ES-I3 (cell line): ENCODE measurements at regions not wholly inside any gene's neighbourhood (a gene's known extent, or its start where the extent isn't known, plus 50 kb on each side); places are given as distances from the start of the nearest gene placed in this dataset.

Experiments used
- H3K36me3 ChIP-seq: 2 replicates; pipeline ENCODE4 v1.6.1; 2013; ENCODE audit warnings: mild to moderate bottlenecking, low read length, control low read depth, moderate library complexity; ENCODE audit not compliant: insufficient read depth
- H3K4me1 ChIP-seq: 2 replicates; pipeline ENCODE4 v1.6.1; 2013; ENCODE audit warnings: mild to moderate bottlenecking, control low read depth, low read length; ENCODE audit not compliant: insufficient read depth
- H3K9ac ChIP-seq: 2 replicates; pipeline ENCODE4 v1.6.1; 2013; ENCODE audit warnings: low read depth, mild to moderate bottlenecking, low read length, moderate library complexity
- H3K9me3 ChIP-seq: 2 replicates; pipeline ENCODE4 v1.6.1; 2013; ENCODE audit warnings: mild to moderate bottlenecking, low read length, moderate library complexity; ENCODE audit not compliant: control insufficient read depth, insufficient read depth

DNA sequence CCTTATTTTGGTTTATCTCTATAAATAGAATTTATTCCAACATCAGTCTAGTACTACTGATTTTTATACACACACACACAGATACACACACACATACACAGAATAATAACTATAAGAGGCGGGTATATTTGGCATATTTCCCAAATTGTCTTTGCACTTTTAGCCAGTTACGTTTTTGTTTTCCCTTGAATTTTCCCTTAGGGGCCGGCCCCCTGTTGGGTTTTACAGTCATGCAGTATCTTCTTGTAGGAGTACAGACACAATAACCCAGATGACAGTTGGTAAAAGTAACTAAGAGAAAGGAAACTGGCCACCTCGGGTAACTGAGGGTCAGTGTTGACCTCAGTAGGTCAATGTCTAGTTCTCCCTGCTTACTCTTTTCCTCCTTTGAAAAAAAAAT, 50.9 kb downstream of the DISP1 start:
- H3K9me3 ChIP-seq: no peaks in the 10 kb centered on the region
- H3K36me3 ChIP-seq: no peaks in the 10 kb centered on the region
- H3K9ac ChIP-seq: no peak overlapping the region
- peaks cover 6% of the 10 kb centered on the region; the same call in 1 of the 2 replicates for H3K4me1 ChIP-seq

DNA sequence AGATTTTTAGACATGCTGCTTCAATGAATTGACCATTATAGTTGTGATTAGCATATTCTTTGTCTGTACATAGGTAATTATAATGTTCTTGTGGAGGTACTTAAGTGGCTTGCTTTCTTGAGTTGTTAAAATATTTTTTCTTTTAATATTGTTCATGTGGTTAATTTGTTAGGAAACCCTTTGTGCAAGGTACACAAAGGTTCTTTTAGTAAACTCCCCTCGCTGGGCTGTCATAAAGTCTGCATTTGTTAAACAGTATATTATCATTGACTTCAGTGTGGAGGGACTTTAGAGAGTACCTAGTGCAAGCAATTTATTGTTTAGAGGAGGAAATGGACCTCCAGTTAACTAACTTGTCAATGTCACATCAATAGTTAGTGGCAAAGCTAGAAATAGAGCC, 52.5 kb downstream of the DISP1 start:
- H3K9me3 ChIP-seq: no peaks in the 10 kb centered on the region
- no peak overlapping the region for H3K9ac ChIP-seq
- peaks cover 6% of the 10 kb centered on the region; the same call in 1 of the 2 replicates for H3K4me1 ChIP-seq
- H3K36me3 ChIP-seq: no peaks in the 10 kb centered on the region

DNA sequence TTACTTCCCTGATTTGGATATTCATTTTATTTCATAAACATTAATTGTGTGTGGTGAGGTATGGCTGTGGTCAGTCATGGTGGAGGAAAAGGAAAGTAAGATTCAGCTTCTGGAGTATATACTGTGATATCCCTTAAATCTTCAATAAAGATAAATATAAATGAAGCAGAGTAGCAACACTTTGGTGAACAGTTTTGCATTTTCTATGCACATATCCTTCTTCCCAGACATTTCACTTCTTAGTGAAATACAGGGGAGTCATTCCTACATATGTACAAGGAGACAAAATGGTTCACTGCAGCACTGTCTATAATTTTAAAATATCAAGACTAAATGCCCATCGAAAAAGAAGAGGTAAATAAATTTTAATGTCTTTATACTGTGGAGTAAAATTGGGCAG, 61.3 kb downstream of the DISP1 start:
- Histone ChIP-seq H3K9ac (no peak overlapping the region), H3K4me1 (no peaks in the 10 kb centered on the region), H3K9me3 (no peaks in the 10 kb centered on the region), H3K36me3 (no peaks in the 10 kb centered on the region)

DNA sequence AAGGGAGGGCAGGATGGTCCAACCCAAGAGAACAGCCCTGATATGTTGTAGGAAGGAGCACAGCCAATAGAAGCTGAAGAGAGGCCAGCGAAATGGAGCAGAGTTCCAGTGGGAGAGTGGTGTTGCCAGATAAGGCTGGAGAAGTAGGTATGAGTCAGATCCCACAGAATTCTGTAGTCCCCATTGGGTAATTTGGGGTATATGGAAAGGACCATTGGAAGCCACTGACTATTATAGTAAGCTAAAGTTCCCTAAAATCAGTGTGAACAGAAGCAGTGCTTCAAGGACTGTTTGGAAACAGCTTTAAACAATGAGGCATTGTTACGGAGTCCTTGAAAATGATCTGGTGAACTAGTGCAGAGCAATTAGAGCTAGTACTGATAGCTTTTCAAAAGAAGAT, 63.0 kb downstream of the DISP1 start:
- Histone ChIP-seq H3K9me3 (no peaks in the 10 kb centered on the region), H3K9ac (no peak overlapping the region), H3K4me1 (no peaks in the 10 kb centered on the region), H3K36me3 (no peaks in the 10 kb centered on the region)

DNA sequence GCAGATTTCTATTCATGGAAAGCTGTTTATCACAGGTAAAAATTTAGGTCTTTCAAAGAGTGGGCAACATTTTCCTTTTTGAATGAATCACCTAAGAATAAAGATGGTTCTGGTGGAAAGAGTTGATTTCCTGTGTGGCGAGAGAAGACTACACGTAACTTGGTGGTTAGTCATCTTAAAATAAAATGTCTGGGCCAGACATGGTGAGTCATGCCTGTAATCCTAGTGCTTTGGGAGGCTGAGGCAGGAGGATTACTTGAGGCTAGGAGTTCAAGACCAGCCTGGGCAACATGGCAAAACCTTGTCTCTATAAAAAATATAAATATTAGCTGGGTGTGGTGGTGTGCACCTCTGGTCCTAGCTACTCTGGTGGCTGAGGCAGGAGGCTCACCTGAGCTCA, 65.7 kb downstream of the DISP1 start:
- H3K9me3 ChIP-seq: no peaks in the 10 kb centered on the region
- no peaks in the 10 kb centered on the region for H3K4me1 ChIP-seq
- H3K9ac ChIP-seq: no peak overlapping the region
- H3K36me3 ChIP-seq: no peaks in the 10 kb centered on the region

DNA sequence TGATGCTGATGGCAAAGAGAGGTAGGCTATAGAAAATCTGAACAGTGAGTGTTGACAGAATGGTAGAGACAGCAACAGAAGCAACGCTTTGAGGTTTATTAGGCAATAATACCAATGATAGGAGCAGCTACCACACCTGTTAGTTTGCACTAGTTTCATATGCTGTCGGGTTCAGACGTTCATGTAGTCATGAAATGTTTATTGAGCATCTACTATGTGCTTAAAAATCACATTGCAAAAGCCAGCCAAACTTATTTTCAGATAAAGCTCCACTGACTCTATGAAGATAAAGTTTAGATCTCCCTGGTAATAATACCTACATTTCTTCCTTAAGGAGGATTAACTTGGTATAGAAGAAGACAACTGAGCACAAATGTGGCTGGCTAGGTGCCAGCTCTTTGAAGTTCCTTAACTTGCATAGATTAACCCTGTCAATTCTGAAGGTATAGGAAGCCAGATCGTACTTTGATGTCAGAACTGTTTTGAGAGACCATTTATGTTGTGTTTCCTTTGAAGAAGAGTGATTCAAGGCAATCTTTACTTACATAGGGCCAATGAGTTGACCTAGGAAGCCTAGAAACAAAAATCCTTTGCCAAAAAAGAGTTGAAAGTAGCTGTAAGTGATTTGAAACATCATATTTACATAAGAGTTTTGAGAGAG, 71.5 kb downstream of the DISP1 start:
- Histone ChIP-seq H3K4me1 (peaks cover 6% of the 10 kb centered on the region; the same call in 1 of the 2 replicates), H3K36me3 (no peaks in the 10 kb centered on the region), H3K9ac (no peak overlapping the region), H3K9me3 (no peaks in the 10 kb centered on the region)

DNA sequence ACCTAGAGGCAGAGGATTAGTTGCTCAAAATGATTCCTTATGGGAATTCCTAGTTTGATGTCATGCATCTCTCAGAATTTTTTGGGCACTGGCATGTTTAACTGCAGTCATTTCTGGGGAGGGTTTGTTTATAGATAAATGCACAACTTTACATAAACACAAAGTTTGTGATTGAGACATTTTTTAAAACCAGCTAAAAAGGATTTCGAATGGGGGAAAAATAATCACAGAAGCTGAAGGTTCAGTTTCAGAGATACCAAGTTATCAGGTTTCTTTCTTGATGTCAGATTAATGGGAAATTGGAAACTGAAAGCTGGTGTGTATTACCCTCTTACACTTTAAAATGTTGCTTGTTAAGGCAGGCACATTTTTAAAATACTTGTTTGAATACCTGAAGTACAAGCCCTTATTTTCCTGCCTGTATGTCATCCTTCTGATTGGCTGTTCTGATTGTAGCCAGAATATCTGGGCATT, 72.1 kb downstream of the DISP1 start:
- Histone ChIP-seq H3K9ac (no peak overlapping the region), H3K4me1 (peaks cover 6% of the 10 kb centered on the region; the same call in 1 of the 2 replicates), H3K9me3 (no peaks in the 10 kb centered on the region)

DNA sequence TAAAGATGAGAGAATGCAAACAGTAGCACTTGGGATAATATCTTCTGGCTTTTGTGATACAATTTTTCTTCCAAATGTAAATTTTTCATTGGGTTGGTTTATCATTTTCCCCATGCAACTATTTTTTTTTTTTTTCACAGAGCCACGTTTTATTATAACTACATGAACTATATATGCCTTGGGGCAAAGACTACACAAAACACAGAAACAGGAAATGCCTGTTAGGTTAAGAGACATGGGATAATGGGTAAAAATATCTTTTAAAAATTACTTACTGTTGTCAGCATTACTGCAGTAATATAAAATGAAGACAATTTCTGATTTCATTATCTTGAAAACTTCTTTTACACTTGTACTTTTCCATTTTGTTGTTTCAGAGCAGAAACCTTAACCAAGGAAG, 74.6 kb downstream of the DISP1 start:
- Histone ChIP-seq H3K9me3 (no peaks in the 10 kb centered on the region), H3K4me1 (peaks cover 6% of the 10 kb centered on the region; the same call in 1 of the 2 replicates), H3K9ac (no peak overlapping the region)

More for the DNA sequence above, 72.1 kb downstream of the DISP1 start:
- H3K36me3 ChIP-seq: no peaks in the 10 kb centered on the region

DNA sequence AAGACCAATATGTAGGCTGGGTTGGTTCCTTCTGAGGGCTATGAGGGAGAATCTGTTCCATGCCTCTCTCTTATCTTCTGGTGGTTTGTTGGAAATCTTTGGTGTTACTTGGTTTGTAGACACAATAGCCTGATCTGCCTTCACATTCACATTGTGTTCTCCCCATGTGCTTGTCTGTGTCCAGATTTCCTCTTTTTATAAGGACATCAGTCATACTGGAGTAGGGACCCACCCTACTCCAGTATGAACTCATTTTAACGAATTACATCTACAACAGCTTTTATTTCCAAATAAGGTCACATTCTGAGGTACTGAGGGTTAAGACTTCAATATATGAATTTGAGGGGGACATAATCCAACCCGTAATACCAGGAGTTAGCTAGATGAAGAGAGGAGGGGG, 75.9 kb downstream of the DISP1 start:
- Histone ChIP-seq H3K36me3 (no peaks in the 10 kb centered on the region), H3K9ac (no peak overlapping the region), H3K4me1 (peaks cover 6% of the 10 kb centered on the region; the same call in 1 of the 2 replicates), H3K9me3 (no peaks in the 10 kb centered on the region)

More for the DNA sequence above, 74.6 kb downstream of the DISP1 start:
- no peaks in the 10 kb centered on the region for H3K36me3 ChIP-seq

DNA sequence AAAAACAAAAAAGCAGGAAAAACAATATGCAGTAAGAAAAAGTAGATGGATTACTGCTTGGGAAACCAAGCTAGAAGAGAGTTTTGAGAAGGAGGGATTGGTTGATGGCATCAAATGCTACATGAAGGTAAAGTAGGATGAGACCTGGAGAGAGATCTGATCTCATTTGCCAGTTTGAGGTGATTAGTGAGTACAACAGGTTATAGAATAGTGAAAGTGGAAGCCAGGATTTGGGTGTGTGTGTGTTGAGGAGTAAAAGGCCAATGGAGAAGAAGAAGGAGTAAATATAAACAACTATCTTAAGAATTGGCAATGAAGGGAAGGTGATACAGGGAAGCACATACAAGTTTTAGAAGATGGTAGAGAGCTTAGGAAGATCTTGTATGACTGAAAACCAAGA, 76.7 kb downstream of the DISP1 start:
- Histone ChIP-seq H3K4me1 (peaks cover 6% of the 10 kb centered on the region; the same call in 1 of the 2 replicates), H3K9me3 (no peaks in the 10 kb centered on the region), H3K9ac (no peak overlapping the region), H3K36me3 (no peaks in the 10 kb centered on the region)

DNA sequence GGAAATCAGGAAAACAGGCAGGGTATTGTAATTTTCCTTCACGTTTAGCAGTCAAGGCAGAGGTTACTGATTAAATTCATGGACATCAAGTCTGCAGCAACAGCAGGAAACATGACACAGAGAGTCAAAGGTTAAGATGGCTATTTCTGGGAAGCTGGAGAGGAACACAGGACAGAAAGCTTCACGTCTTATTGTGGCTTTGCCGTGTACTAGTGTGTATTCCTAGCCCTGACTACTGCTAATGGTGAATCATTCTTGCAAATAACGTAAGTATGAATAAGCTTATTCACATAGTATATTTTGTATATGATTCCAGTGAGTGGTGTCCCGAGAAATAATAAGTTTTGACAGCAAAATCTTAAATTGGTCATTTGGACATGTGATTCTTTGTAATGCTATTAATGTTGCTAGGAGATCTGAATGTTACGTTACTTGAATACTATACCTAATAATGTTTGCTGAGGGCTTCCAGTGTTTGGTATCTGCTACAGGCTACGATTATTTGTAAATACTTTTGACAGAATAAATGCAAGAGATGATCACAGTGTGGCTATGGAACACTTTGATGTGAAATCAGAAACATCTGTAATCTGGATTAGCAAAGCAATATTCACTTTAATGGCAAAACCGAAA, 77.4 kb downstream of the DISP1 start:
- no peaks in the 10 kb centered on the region for H3K9me3 ChIP-seq
- H3K4me1 ChIP-seq: peaks cover 6% of the 10 kb centered on the region; the same call in 1 of the 2 replicates
- no peaks in the 10 kb centered on the region for H3K36me3 ChIP-seq
- no peak overlapping the region for H3K9ac ChIP-seq

DNA sequence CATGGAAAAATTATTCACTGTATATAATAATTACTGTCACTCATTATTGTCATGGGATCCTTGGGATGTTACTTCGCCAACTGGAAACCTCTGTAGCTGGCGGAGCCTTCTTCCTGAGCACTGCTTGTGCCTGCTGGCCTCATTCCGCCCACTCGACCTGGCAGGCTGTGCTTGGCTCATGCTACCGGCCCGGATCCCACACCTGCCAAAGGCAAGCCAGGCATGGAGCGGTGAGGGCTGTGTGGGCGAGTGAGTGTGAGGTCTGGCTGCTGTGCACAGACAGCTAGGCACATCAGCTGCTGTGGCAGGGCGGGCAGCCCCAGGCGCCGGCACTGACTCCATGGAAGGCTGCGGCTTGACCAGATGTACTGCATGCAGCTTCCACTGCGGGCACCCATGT, 78.4 kb downstream of the DISP1 start:
- no peaks in the 10 kb centered on the region for H3K36me3 ChIP-seq
- no peaks in the 10 kb centered on the region for H3K9me3 ChIP-seq
- H3K9ac ChIP-seq: no peak overlapping the region
- H3K4me1 ChIP-seq: peaks cover 6% of the 10 kb centered on the region; the same call in 1 of the 2 replicates

DNA sequence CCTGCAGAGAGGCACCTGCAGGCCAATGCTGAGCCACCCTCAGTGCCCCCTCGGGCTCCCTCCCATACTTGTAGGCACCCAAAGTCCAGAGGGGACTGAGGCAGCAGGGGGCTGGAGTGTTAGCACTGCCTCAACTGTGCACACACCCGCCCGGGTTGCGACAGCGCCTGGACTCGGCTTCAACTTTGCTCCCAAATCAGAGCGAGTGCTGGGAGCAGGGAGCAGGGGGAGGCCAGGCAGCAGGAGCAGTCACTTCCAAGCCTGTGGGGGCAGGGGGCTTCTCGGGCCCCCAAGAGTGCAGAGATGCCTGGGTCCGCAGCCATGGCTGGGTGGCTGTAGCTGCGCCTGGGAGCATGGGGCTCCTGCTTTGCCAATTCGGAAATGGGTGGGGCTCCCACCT, 79.5 kb downstream of the DISP1 start:
- H3K9ac ChIP-seq: no peak overlapping the region
- H3K36me3 ChIP-seq: no peaks in the 10 kb centered on the region
- peaks cover 3% of the 10 kb centered on the region; the same call in 1 of the 2 replicates for H3K4me1 ChIP-seq
- no peaks in the 10 kb centered on the region for H3K9me3 ChIP-seq

DNA sequence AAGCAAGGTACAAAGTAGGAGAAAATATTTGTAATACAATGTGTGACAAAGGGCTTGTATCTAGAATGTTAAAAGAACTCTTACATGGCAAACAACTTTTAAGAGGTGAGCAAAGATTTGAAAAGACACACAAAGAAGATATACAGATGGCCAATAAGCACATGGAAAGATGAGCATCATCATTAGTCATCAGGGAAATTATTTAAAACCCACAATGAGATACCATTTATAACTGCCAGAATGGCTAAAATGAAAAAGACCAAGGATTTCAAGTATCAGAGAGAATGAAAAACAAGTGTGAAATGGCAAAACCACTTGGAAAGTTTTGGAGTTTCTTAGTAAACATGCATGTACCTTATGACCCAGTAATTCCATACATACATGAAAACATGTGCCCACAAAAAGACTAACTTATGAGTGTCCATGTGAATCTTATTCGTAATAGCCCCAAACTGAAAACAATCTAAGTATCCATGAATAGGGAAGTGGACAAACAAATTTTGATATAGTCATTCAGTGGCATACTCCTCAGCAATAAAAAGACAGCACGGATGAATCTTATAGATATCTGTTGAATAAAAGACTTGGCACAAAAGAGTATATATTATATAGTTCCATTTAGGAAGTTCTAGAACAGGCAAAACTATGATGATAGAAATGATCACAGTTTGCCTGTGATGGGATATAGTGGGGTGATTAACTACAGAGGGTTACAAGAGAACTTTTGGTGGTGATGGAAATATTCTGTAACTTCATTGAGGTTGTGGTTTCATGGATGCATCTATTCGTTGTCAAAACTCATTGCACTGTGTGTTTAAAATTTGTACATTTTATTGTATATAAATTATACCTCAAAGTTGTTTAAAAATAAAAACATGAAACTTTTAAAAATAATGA, 82.0 kb downstream of the DISP1 start:
- no peak overlapping the region for H3K9ac ChIP-seq

More for the DNA sequence above, 82.0 kb downstream of the DISP1 start:
- Histone ChIP-seq H3K36me3 (no peaks in the 10 kb centered on the region), H3K4me1 (no peaks in the 10 kb centered on the region), H3K9me3 (no peaks in the 10 kb centered on the region)
